Parathyroid adenoma (tissue), 2 donors: ENCODE measurements at regions not wholly inside any gene's neighbourhood (a gene's known extent, or its start where the extent isn't known, plus 50 kb on each side); places are given as distances from the start of the nearest gene placed in this dataset.

Experiments
- H2AFZ ChIP-seq: fragments of 300-600 bp; sonication (generic); one replicate; pipeline ENCODE4 v1.7.0; 2017; ENCODE audit warnings: antibody characterized with exemption, mild to moderate bottlenecking
- H3K27ac ChIP-seq: fragments of 300-600 bp; sonication (generic); one replicate; pipeline ENCODE4 v1.7.0; 2017
- H3K27me3 ChIP-seq: fragments of 300-600 bp; sonication (generic); one replicate; pipeline ENCODE4 v1.7.0; 2017; ENCODE audit warnings: low read length; ENCODE audit not compliant: control insufficient read depth, insufficient read depth
- H3K36me3 ChIP-seq: fragments of 300-600 bp; sonication (generic); one replicate; pipeline ENCODE4 v1.7.0; 2017; ENCODE audit warnings: low read length; ENCODE audit not compliant: control insufficient read depth, insufficient read depth
- H3K4me1 ChIP-seq: fragments of 300-600 bp; sonication (generic); one replicate; pipeline ENCODE4 v1.7.0; 2017; ENCODE audit warnings: control low read depth
- H3K4me2 ChIP-seq: fragments of 300-600 bp; sonication (generic); one replicate; pipeline ENCODE4 v1.7.0; 2017; ENCODE audit warnings: low read length
- H3K4me3 ChIP-seq: fragments of 300-600 bp; sonication (generic); one replicate; pipeline ENCODE4 v1.7.0; 2017; ENCODE audit warnings: low read depth, low read length
- H3K79me2 ChIP-seq: fragments of 300-600 bp; sonication (generic); one replicate; pipeline ENCODE4 v1.7.0; 2017; ENCODE audit warnings: control low read depth
- H3K9ac ChIP-seq: fragments of 300-600 bp; sonication (generic); one replicate; pipeline ENCODE4 v1.7.0; 2017; ENCODE audit warnings: mild to moderate bottlenecking
- H3K9me3 ChIP-seq: fragments of 300-600 bp; sonication (generic); one replicate; pipeline ENCODE4 v1.7.0; 2017; ENCODE audit warnings: low read length; ENCODE audit not compliant: control insufficient read depth
- CTCF ChIP-seq: fragments of 300-600 bp; sonication (generic); IDR thresholded peaks from one replicate; pipeline ENCODE4 v1.7.0; 2017; ENCODE audit warnings: antibody characterized with exemption, mild to moderate bottlenecking
- donor health status: primary hyperparathyroidism.

GRCh38 chr15:96187341-96188305 is 142.9 kb upstream of the NR2F2 start:
- Histone ChIP-seq H3K4me1 (no peaks in the 10 kb centered on the region), H2AFZ (no peak overlapping the region), H3K9ac (no peak overlapping the region), H3K36me3 (no peaks in the 10 kb centered on the region), H3K4me3 (no peak overlapping the region), H3K79me2 (no peaks in the 10 kb centered on the region), H3K27ac (no peak overlapping the region), H3K9me3 (no peaks in the 10 kb centered on the region), H3K4me2 (no peak overlapping the region), H3K27me3 (no peaks in the 10 kb centered on the region)
- TF ChIP-seq CTCF: no peak

DNA sequence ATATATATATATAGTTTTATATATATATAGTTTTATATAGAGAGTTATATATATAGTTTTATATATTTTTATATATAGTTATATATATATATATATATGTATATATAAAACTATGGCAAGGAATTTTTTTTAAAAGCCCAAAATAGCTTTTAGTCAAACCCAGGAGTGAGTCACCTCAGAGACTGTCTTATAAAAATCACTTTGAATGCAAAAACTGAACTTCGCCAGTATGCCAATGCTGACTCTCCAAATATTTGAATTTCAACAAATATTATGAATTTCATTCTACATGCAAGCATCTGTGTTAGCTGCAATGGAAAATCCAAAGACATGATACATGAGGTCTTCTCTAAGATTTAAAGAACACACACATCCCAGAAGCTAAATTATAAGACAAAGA is 132.8 kb upstream of the NR2F2 start:
- no peaks in the 10 kb centered on the region for H3K9me3 ChIP-seq
- H3K4me2 ChIP-seq: no peak overlapping the region
- no peaks in the 10 kb centered on the region for H3K79me2 ChIP-seq
- no peaks in the 10 kb centered on the region for H3K27me3 ChIP-seq
- no peak for TF ChIP-seq CTCF
- H3K9ac ChIP-seq: no peak overlapping the region
- no peaks in the 10 kb centered on the region for H3K36me3 ChIP-seq
- H3K27ac ChIP-seq: no peak overlapping the region
- H3K4me3 ChIP-seq: no peak overlapping the region
- no peaks in the 10 kb centered on the region for H3K4me1 ChIP-seq
- H2AFZ ChIP-seq: no peak overlapping the region

DNA sequence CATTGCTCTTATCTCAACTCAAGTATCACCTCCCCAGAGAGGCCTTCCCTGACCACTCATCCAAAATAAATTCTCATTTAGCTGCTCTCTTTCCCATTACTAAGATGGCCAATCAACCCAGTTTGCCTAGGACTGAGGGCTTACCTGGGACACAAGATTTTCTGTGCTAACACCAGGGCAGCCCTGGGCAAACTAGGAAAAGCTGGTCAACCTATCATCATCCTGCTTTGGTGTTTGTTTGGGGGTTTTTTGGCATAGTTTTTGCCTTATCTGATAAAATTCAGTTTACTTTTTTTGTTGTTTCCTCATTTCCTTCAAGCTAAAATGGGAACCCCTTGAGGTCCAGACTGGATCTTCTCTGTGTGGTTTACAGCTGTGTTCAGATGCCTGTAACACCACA is 131.4 kb upstream of the NR2F2 start:
- TF ChIP-seq CTCF: no peak
- no peak overlapping the region for H2AFZ ChIP-seq

GRCh38 chr15:96200357-96200967 is 130.0 kb upstream of the NR2F2 start:
- Histone ChIP-seq H3K36me3 (no peaks in the 10 kb centered on the region), H3K9ac (no peak overlapping the region), H3K9me3 (no peaks in the 10 kb centered on the region), H3K27me3 (no peaks in the 10 kb centered on the region), H3K4me1 (no peaks in the 10 kb centered on the region), H2AFZ (no peak overlapping the region), H3K4me3 (no peak overlapping the region), H3K27ac (no peak overlapping the region), H3K79me2 (no peaks in the 10 kb centered on the region), H3K4me2 (no peak overlapping the region)
- TF ChIP-seq CTCF: no peak

More for the DNA sequence above, 131.4 kb upstream of the NR2F2 start:
- Histone ChIP-seq H3K27ac (no peak overlapping the region), H3K4me3 (no peak overlapping the region), H3K27me3 (no peaks in the 10 kb centered on the region), H3K4me2 (no peak overlapping the region), H3K9ac (no peak overlapping the region), H3K4me1 (no peaks in the 10 kb centered on the region), H3K36me3 (no peaks in the 10 kb centered on the region), H3K79me2 (no peaks in the 10 kb centered on the region), H3K9me3 (no peaks in the 10 kb centered on the region)
